ENCODE measurements at regions not wholly inside any gene's neighbourhood (a gene's known extent, or its start where the extent isn't known, plus 50 kb on each side); places are given as distances from the start of the nearest gene placed in this dataset.

DNA sequence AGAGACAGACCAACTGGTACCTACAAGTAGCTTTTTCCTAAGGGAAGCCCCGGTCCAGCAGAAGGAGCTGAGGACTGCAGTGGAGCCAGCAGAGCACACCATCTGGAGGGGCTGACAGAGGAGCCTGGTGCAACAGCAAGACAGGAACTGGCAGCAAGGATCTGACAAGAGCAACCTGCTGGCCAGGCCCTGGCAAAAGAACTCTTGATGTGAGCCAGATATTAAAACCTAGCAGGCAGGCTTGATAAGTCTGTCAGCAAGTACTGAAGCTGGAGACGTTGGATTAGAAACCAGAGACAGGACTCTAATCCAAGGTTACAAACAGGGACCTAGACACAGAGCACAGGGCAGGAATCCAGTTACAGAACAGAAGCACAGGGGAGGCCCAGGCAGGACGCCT lies 260.7 kb upstream of the MGAT5 start:
- TF ChIP-seq SUZ12 (IDR thresholded peaks at IDR 0.05; ENCODE audit: extremely low read depth, insufficient read depth, insufficient read length) = no peak
- TF ChIP-seq ZNF274 (IDR thresholded peaks at IDR 0.05; ENCODE audit: low read depth, low read length) = no peak
